ENCODE measurements at regions not wholly inside any gene's neighbourhood (a gene's known extent, or its start where the extent isn't known, plus 50 kb on each side); places are given as distances from the start of the nearest gene placed in this dataset.

GRCh38 chr5:179475208-179475751 is 75.1 kb upstream of the RUFY1 start:
- no peak for TF ChIP-seq CTCF (IDR thresholded peaks at IDR 0.05)
- TF ChIP-seq POLR2A (IDR thresholded peaks at IDR 0.05) = no peak
- WGBS, 2 donors = 52 to 66% methylated on average over 19 of the region's 19 CpGs
- no peak overlapping the region for H3K4me3 ChIP-seq (ENCODE audit: low read depth, poor library complexity, severe bottlenecking)
- no peak for DNase-seq (ENCODE audit: low spot score in 2 of 2)
- intact Hi-C loops (cut with DNase I; ENCODE audit: low total_unique reads) = no loop called here

GRCh38 chr5:179472641-179473040 is 77.7 kb upstream of the RUFY1 start:
- 83 to 87% methylated on average over 18 of the region's 18 CpGs for WGBS, 2 donors
- DNase-seq (ENCODE audit: low spot score in 2 of 2) = no peak
- TF ChIP-seq CTCF (IDR thresholded peaks at IDR 0.05) (no peak), POLR2A (IDR thresholded peaks at IDR 0.05) (no peak)
- intact Hi-C loops (cut with DNase I; ENCODE audit: low total_unique reads) = no loop called here
- no peak overlapping the region for H3K4me3 ChIP-seq (ENCODE audit: low read depth, poor library complexity, severe bottlenecking)

GRCh38 chr5:179472174-179472573 is 78.2 kb upstream of the RUFY1 start:
- WGBS, 2 donors = 71 to 76% methylated on average over 4 of the region's 4 CpGs
- no peak overlapping the region for H3K4me3 ChIP-seq (ENCODE audit: low read depth, poor library complexity, severe bottlenecking)
- intact Hi-C loops (cut with DNase I; ENCODE audit: low total_unique reads) = no loop called here
- no peak for DNase-seq (ENCODE audit: low spot score in 2 of 2)
- TF ChIP-seq POLR2A (IDR thresholded peaks at IDR 0.05) = no peak
- no peak for TF ChIP-seq CTCF (IDR thresholded peaks at IDR 0.05)

GRCh38 chr5:179470201-179470600 is 80.2 kb upstream of the RUFY1 start:
- WGBS, 2 donors = 77 to 83% methylated on average over 11 of the region's 11 CpGs
- intact Hi-C loops (cut with DNase I; ENCODE audit: low total_unique reads) = no loop called here
- no peak for DNase-seq (ENCODE audit: low spot score in 2 of 2)
- H3K4me3 ChIP-seq (ENCODE audit: low read depth, poor library complexity, severe bottlenecking) = no peak overlapping the region
- TF ChIP-seq POLR2A (IDR thresholded peaks at IDR 0.05) (no peak), CTCF (IDR thresholded peaks at IDR 0.05) (no peak)

GRCh38 chr5:179468696-179469095 is 81.7 kb upstream of the RUFY1 start:
- no peak for DNase-seq (ENCODE audit: low spot score in 2 of 2)
- TF ChIP-seq CTCF (IDR thresholded peaks at IDR 0.05) (no peak), POLR2A (IDR thresholded peaks at IDR 0.05) (no peak)
- no peak overlapping the region for H3K4me3 ChIP-seq (ENCODE audit: low read depth, poor library complexity, severe bottlenecking)
- intact Hi-C loops (cut with DNase I; ENCODE audit: low total_unique reads) = no loop called here
- WGBS, 2 donors = 70 to 77% methylated on average over 5 to 7 of the region's 8 CpGs

GRCh38 chr5:179467441-179467840 is 82.9 kb upstream of the RUFY1 start:
- 94 to 100% methylated on average over 11 of the region's 11 CpGs for WGBS, 2 donors
- H3K4me3 ChIP-seq (ENCODE audit: low read depth, poor library complexity, severe bottlenecking) = no peak overlapping the region
- no peak for DNase-seq (ENCODE audit: low spot score in 2 of 2)
- intact Hi-C loops (cut with DNase I; ENCODE audit: low total_unique reads) = no loop called here
- TF ChIP-seq CTCF (IDR thresholded peaks at IDR 0.05) = no peak
- no peak for TF ChIP-seq POLR2A (IDR thresholded peaks at IDR 0.05)

Measured in lower leg skin (tissue), 4 donors.